ENCODE measurements at regions not wholly inside any gene's neighbourhood (a gene's known extent, or its start where the extent isn't known, plus 50 kb on each side); places are given as distances from the start of the nearest gene placed in this dataset.

GRCh38 chrX:95860127-95860526 is 824.5 kb upstream of the DIAPH2 start (continued):
- TF ChIP-seq EHMT2 (IDR thresholded peaks at IDR 0.05; ENCODE audit: low read depth), result no peak
- no peak for TF ChIP-seq KDM1A (IDR thresholded peaks at IDR 0.05; ENCODE audit: low read depth)
- no peak for TF ChIP-seq RCOR1 (IDR thresholded peaks at IDR 0.05; ENCODE audit: low read depth, low read length)
- no peak for TF ChIP-seq SREBF2 (IDR thresholded peaks at IDR 0.05)
- no peak for TF ChIP-seq NPAS2 (CRISPR knock-in tag; IDR thresholded peaks at IDR 0.05; ENCODE audit: borderline replicate concordance)
- TF ChIP-seq ZSCAN20 (CRISPR knock-in tag; IDR thresholded peaks at IDR 0.05), result no peak

GRCh38 chrX:95875661-95876060 is 809.0 kb upstream of the DIAPH2 start:
- peak; percentile 46 for FAIRE-seq
- POLR2A ChIA-PET, result no interaction called here
- WGBS (ENCODE audit: missing lambda C conversion rate), result 0% methylated on average over 1 of the region's 1 CpG

GRCh38 chrX:95878874-95879273 is 805.8 kb upstream of the DIAPH2 start:
- Histone ChIP-seq H3K4me3 (no peak overlapping the region), H3K27ac (no peak overlapping the region), H3K4me2 (no peak overlapping the region), H3K9me3 (no peaks in the 10 kb centered on the region), H3K4me1 (no peaks in the 10 kb centered on the region)
- WGBS (ENCODE audit: missing lambda C conversion rate), result 3% methylated on average over 4 of the region's 4 CpGs
- CTCF ChIA-PET, result no interaction called here
- DNase-seq (ENCODE audit: low read depth in 1 of 2, low spot score in 1 of 2) (no peak), FAIRE-seq (no peak), ATAC-seq (no peak)
- TF ChIP-seq RCOR1 (IDR thresholded peaks at IDR 0.05; ENCODE audit: low read depth, low read length), result no peak
- no peak for TF ChIP-seq ZFP36 (IDR thresholded peaks at IDR 0.05; ENCODE audit: borderline replicate concordance, partially characterized antibody)
- no peak for TF ChIP-seq ZSCAN20 (CRISPR knock-in tag; IDR thresholded peaks at IDR 0.05)
- TF ChIP-seq KDM1A (IDR thresholded peaks at IDR 0.05; ENCODE audit: low read depth), result no peak
- no peak for TF ChIP-seq HEYL (CRISPR knock-in tag; IDR thresholded peaks at IDR 0.05)
- no peak for TF ChIP-seq GATA3 (IDR thresholded peaks at IDR 0.05; ENCODE audit: borderline replicate concordance)
- no peak for TF ChIP-seq HOXB13 (CRISPR knock-in tag; IDR thresholded peaks at IDR 0.05; ENCODE audit: low read depth)
- no peak for TF ChIP-seq JUNB (IDR thresholded peaks at IDR 0.05)
- POLR2A ChIA-PET, result no interaction called here

More at GRCh38 chrX:95875661-95876060, 809.0 kb upstream of the DIAPH2 start:
- no peak overlapping the region for H3K27ac ChIP-seq
- no peaks in the 10 kb centered on the region for H3K9me3 ChIP-seq
- TF ChIP-seq RAD21 (conservative IDR thresholded peaks at IDR 0.05 in 1 of 2, IDR thresholded peaks at IDR 0.05 in 1 of 2) (no peak), CBX8 (IDR thresholded peaks at IDR 0.05) (no peak), RCOR1 (IDR thresholded peaks at IDR 0.05; ENCODE audit: low read depth, low read length) (no peak), SMC3 (IDR thresholded peaks at IDR 0.05) (no peak)
- DNase-seq (ENCODE audit: low read depth in 1 of 2, low spot score in 1 of 2) (no peak), ATAC-seq (no peak)
- CTCF ChIA-PET, result no interaction called here
- no peak overlapping the region for H3K4me2 ChIP-seq
- H3K4me1 ChIP-seq, result no peaks in the 10 kb centered on the region
- no peak overlapping the region for H3K4me3 ChIP-seq

GRCh38 chrX:95884186-95884585 is 800.5 kb upstream of the DIAPH2 start:
- Histone ChIP-seq H3K4me2 (no peak overlapping the region), H3K4me1 (no peaks in the 10 kb centered on the region), H3K9me3 (no peaks in the 10 kb centered on the region), H3K27ac (no peak overlapping the region), H3K4me3 (no peak overlapping the region)
- no peak for TF ChIP-seq RFX5 (IDR thresholded peaks at IDR 0.05)
- TF ChIP-seq POLR2AphosphoS2 (conservative IDR thresholded peaks at IDR 0.05; ENCODE audit: low read length), result no peak
- no peak for TF ChIP-seq ZFP36 (IDR thresholded peaks at IDR 0.05; ENCODE audit: borderline replicate concordance, partially characterized antibody)
- no peak for TF ChIP-seq PHF8 (IDR thresholded peaks at IDR 0.05; ENCODE audit: borderline replicate concordance, low read depth)
- no peak for TF ChIP-seq RNF2 (IDR thresholded peaks at IDR 0.05; ENCODE audit: borderline replicate concordance, low read depth)
- no peak for TF ChIP-seq FOSL2 (IDR thresholded peaks at IDR 0.05)
- no peak for TF ChIP-seq FOSL2 (CRISPR knock-in tag; IDR thresholded peaks at IDR 0.05)
- TF ChIP-seq EHF (CRISPR knock-in tag; IDR thresholded peaks at IDR 0.05), result no peak
- ChIA-PET CTCF (no interaction called here), POLR2A (no interaction called here)
- WGBS (ENCODE audit: missing lambda C conversion rate), result 11% methylated on average over 2 of the region's 2 CpGs
- DNase-seq (ENCODE audit: low read depth in 1 of 2, low spot score in 1 of 2), result no peak
- peak; percentile 28 for FAIRE-seq
- ATAC-seq, result no peak

GRCh38 chrX:95885074-95885473 is 799.6 kb upstream of the DIAPH2 start:
- ChIA-PET POLR2A (no interaction called here), CTCF (no interaction called here)
- Histone ChIP-seq H3K27ac (no peak overlapping the region), H3K9me3 (no peaks in the 10 kb centered on the region), H3K4me2 (no peak overlapping the region), H3K4me3 (no peak overlapping the region), H3K4me1 (no peaks in the 10 kb centered on the region)
- FAIRE-seq, result peak; percentile 43
- WGBS (ENCODE audit: missing lambda C conversion rate), result 2% methylated on average over 3 of the region's 3 CpGs
- TF ChIP-seq JUNB (IDR thresholded peaks at IDR 0.05) (no peak), HES2 (IDR thresholded peaks at IDR 0.05) (no peak), EHF (CRISPR knock-in tag; IDR thresholded peaks at IDR 0.05) (no peak), BHLHE40 (IDR thresholded peaks at IDR 0.05; ENCODE audit: low read depth, low read length) (no peak), HDAC2 (IDR thresholded peaks at IDR 0.05) (no peak)
- no peak for DNase-seq (ENCODE audit: low read depth in 1 of 2, low spot score in 1 of 2)
- ATAC-seq, result no peak
